ENCODE measurements at regions not wholly inside any gene's neighbourhood (a gene's known extent, or its start where the extent isn't known, plus 50 kb on each side); places are given as distances from the start of the nearest gene placed in this dataset.

- no peak for DNase-seq (ENCODE audit: low spot score in 2 of 2)
- H3K36me3 ChIP-seq: no peaks in the 10 kb centered on the region
- no peaks in the 10 kb centered on the region for H3K9me3 ChIP-seq
- no peak for TF ChIP-seq CTCF (IDR thresholded peaks at IDR 0.05)
- H3K4me1 ChIP-seq: peaks cover 0 to 21% (median 2%) of the 10 kb centered on the region in 4 donors
- no peak overlapping the region for H3K4me3 ChIP-seq
- WGBS, 2 donors: 67 to 74% methylated on average over 7 of the region's 7 CpGs
- no peak overlapping the region for H3K27ac ChIP-seq
- no peaks in the 10 kb centered on the region for H3K27me3 ChIP-seq
Measured at GRCh38 chr22:48511211-48511610, 1316.5 kb downstream of the BRD1 start.

GRCh38 chr22:48510599-48510998 is 1317.1 kb downstream of the BRD1 start:
- H3K4me1 ChIP-seq: peaks cover 0 to 14% (median 0%) of the 10 kb centered on the region in 4 donors
- H3K9me3 ChIP-seq: no peaks in the 10 kb centered on the region
- TF ChIP-seq POLR2A (IDR thresholded peaks at IDR 0.05) (no peak), CTCF (IDR thresholded peaks at IDR 0.05) (no peak), EP300 (IDR thresholded peaks at IDR 0.05) (no peak)
- no peaks in the 10 kb centered on the region for H3K36me3 ChIP-seq
- no peak overlapping the region for H3K27ac ChIP-seq
- 59 to 76% methylated on average over 2 of the region's 2 CpGs for WGBS, 2 donors
- H3K27me3 ChIP-seq: no peaks in the 10 kb centered on the region
- no peak overlapping the region for H3K4me3 ChIP-seq
- DNase-seq (ENCODE audit: low spot score in 2 of 2): no peak

GRCh38 chr22:48507595-48508350 is 1319.9 kb downstream of the BRD1 start:
- H3K9me3 ChIP-seq: no peaks in the 10 kb centered on the region
- no peak overlapping the region for H3K4me3 ChIP-seq
- no peaks in the 10 kb centered on the region for H3K36me3 ChIP-seq
- DNase-seq (ENCODE audit: low spot score in 2 of 2): no peak
- TF ChIP-seq EP300 (IDR thresholded peaks at IDR 0.05) (no peak), CTCF (IDR thresholded peaks at IDR 0.05) (no peak), POLR2A (IDR thresholded peaks at IDR 0.05) (no peak)
- no peak overlapping the region for H3K27ac ChIP-seq
- H3K4me1 ChIP-seq: no peaks in the 10 kb centered on the region
- H3K27me3 ChIP-seq: no peaks in the 10 kb centered on the region
- 75 to 76% methylated on average over 13 to 15 of the region's 23 CpGs for WGBS, 2 donors

GRCh38 chr22:48507171-48507570 is 1320.5 kb downstream of the BRD1 start:
- no peaks in the 10 kb centered on the region for H3K9me3 ChIP-seq
- H3K27ac ChIP-seq: no peak overlapping the region
- WGBS, 2 donors: 83 to 86% methylated on average over 9 of the region's 9 CpGs
- H3K4me1 ChIP-seq: no peaks in the 10 kb centered on the region
- H3K4me3 ChIP-seq: no peak overlapping the region
- no peaks in the 10 kb centered on the region for H3K27me3 ChIP-seq
- H3K36me3 ChIP-seq: no peaks in the 10 kb centered on the region
- DNase-seq (ENCODE audit: low spot score in 2 of 2): no peak
- TF ChIP-seq EP300 (IDR thresholded peaks at IDR 0.05) (no peak), CTCF (IDR thresholded peaks at IDR 0.05) (no peak), POLR2A (IDR thresholded peaks at IDR 0.05) (no peak)

GRCh38 chr22:48506506-48507145 is 1321.0 kb downstream of the BRD1 start:
- Histone ChIP-seq H3K4me1 (no peaks in the 10 kb centered on the region), H3K27ac (no peak overlapping the region), H3K36me3 (no peaks in the 10 kb centered on the region), H3K4me3 (no peak overlapping the region), H3K9me3 (no peaks in the 10 kb centered on the region), H3K27me3 (no peaks in the 10 kb centered on the region)
- WGBS, 2 donors: 92 to 94% methylated on average over 17 of the region's 17 CpGs
- TF ChIP-seq EP300 (IDR thresholded peaks at IDR 0.05): no peak
- TF ChIP-seq CTCF (IDR thresholded peaks at IDR 0.05): no peak
- no peak for TF ChIP-seq POLR2A (IDR thresholded peaks at IDR 0.05)
- DNase-seq (ENCODE audit: low spot score in 2 of 2): no peak

Data from tibial nerve (tissue), 4 donors.